Type B pancreatic cell (in vitro differentiated cells): ENCODE measurements at regions not wholly inside any gene's neighbourhood (a gene's known extent, or its start where the extent isn't known, plus 50 kb on each side); places are given as distances from the start of the nearest gene placed in this dataset.
A peak's percentile ranks its signal among the peaks of the same experiment; 100 is the strongest.

ENCODE experiments used
- DNase-seq: peaks from one replicate; pipeline ENCODE4 v3.0.0; 2021; ENCODE audit warnings: mixed read lengths; ENCODE audit not compliant: unreplicated experiment; ENCODE audit errors: extremely low spot score
- H3K27ac Mint-ChIP-seq: 2 replicates; pipeline ENCODE4 v1.8.0; 2021; ENCODE audit warnings: mild to moderate bottlenecking, mixed read lengths
- H3K27me3 Mint-ChIP-seq: 2 replicates; pipeline ENCODE4 v1.8.0; 2021; ENCODE audit warnings: mixed read lengths
- H3K36me3 Mint-ChIP-seq: 2 replicates; pipeline ENCODE4 v1.8.0; 2021; ENCODE audit warnings: mixed read lengths
- H3K4me1 Mint-ChIP-seq: one replicate; pipeline ENCODE4 v1.8.0; 2021; ENCODE audit warnings: mixed read lengths; ENCODE audit not compliant: unreplicated experiment
- H3K4me3 Mint-ChIP-seq: 2 replicates; pipeline ENCODE4 v1.8.0; 2021; ENCODE audit warnings: mild to moderate bottlenecking, mixed read lengths
- H3K9me3 Mint-ChIP-seq: 2 replicates; pipeline ENCODE4 v1.8.0; 2021; ENCODE audit warnings: mixed read lengths
- CTCF ChIP-seq: fragments of 200-600 bp; sonication (generic); conservative IDR thresholded peaks from 2 replicates; pipeline ENCODE4 v1.5.0; 2021; ENCODE audit warnings: antibody characterized with exemption, mild to moderate bottlenecking

- H3K9me3 Mint-ChIP-seq = peaks cover 9% of the 10 kb centered on the region
- H3K27ac Mint-ChIP-seq = no peak overlapping the region
- no peak overlapping the region for H3K4me3 Mint-ChIP-seq
- H3K36me3 Mint-ChIP-seq = peaks cover 3% of the 10 kb centered on the region
- H3K27me3 Mint-ChIP-seq = peaks cover 10% of the 10 kb centered on the region
- peak; percentile 64 for TF ChIP-seq CTCF
- peaks cover 10% of the 10 kb centered on the region for H3K4me1 Mint-ChIP-seq
- no peak for DNase-seq
Observed at GRCh38 chr9:82466616-82467260, 478.2 kb downstream of the SPATA31D1 start.

- Mint-ChIP-seq H3K27ac (no peak overlapping the region), H3K4me3 (no peak overlapping the region), H3K9me3 (peaks cover 9% of the 10 kb centered on the region), H3K36me3 (peaks cover 3% of the 10 kb centered on the region), H3K27me3 (peaks cover 10% of the 10 kb centered on the region), H3K4me1 (peaks cover 10% of the 10 kb centered on the region)
- no peak for DNase-seq
- TF ChIP-seq CTCF = no peak
Observed at GRCh38 chr9:82467436-82467835, 478.9 kb downstream of the SPATA31D1 start.

GRCh38 chr9:82474235-82474634 lies 485.7 kb downstream of the SPATA31D1 start:
- Mint-ChIP-seq H3K4me1 (no peaks in the 10 kb centered on the region), H3K36me3 (peaks cover 3% of the 10 kb centered on the region), H3K27ac (no peak overlapping the region), H3K9me3 (peaks cover 9% of the 10 kb centered on the region), H3K27me3 (peaks cover 11% of the 10 kb centered on the region), H3K4me3 (no peak overlapping the region)
- no peak for DNase-seq
- no peak for TF ChIP-seq CTCF

GRCh38 chr9:82475584-82476301 lies 487.2 kb downstream of the SPATA31D1 start:
- Mint-ChIP-seq H3K27ac (no peak overlapping the region), H3K36me3 (peaks cover under 1% of the 10 kb centered on the region), H3K9me3 (peaks cover 9% of the 10 kb centered on the region), H3K4me1 (no peaks in the 10 kb centered on the region), H3K27me3 (peaks cover 16% of the 10 kb centered on the region), H3K4me3 (no peak overlapping the region)
- DNase-seq = no peak
- no peak for TF ChIP-seq CTCF

GRCh38 chr9:82480921-82481320 lies 492.3 kb downstream of the SPATA31D1 start:
- TF ChIP-seq CTCF = no peak
- no peak overlapping the region for H3K4me3 Mint-ChIP-seq

More at GRCh38 chr9:82480921-82481320, 492.3 kb downstream of the SPATA31D1 start:
- no peak for DNase-seq
- Mint-ChIP-seq H3K9me3 (no peaks in the 10 kb centered on the region), H3K4me1 (no peaks in the 10 kb centered on the region), H3K27ac (no peak overlapping the region), H3K36me3 (no peaks in the 10 kb centered on the region), H3K27me3 (peaks cover 40% of the 10 kb centered on the region)
